NB4 (cell line): ENCODE measurements at regions not wholly inside any gene's neighbourhood (a gene's known extent, or its start where the extent isn't known, plus 50 kb on each side); places are given as distances from the start of the nearest gene placed in this dataset.

Experiments
- CTCF ChIP-seq: IDR thresholded peaks from one replicate; pipeline ENCODE4 v1.5.1; 2012; ENCODE audit warnings: low read depth, low read length
- POLR2A ChIP-seq: IDR thresholded peaks from 2 replicates; pipeline ENCODE4 v1.6.1; 2011; ENCODE audit warnings: mild to moderate bottlenecking; ENCODE audit not compliant: insufficient read length; ENCODE audit errors: extremely low read depth

GRCh38 chr11:92557879-92558278, 333.3 kb downstream of the FAT3 start:
- TF ChIP-seq CTCF, result no peak
- no peak for TF ChIP-seq POLR2A
